Mucosa of descending colon (tissue), 3 donors: ENCODE measurements at regions not wholly inside any gene's neighbourhood (a gene's known extent, or its start where the extent isn't known, plus 50 kb on each side); places are given as distances from the start of the nearest gene placed in this dataset.

Experiments
- ATAC-seq: fragments of 200-7000 bp; cut with Tn5 transposase; one replicate; pipeline ENCODE4 v1.9.1; 2020; ENCODE audit warnings: mild to moderate bottlenecking, moderate library complexity
- DNase-seq, 3 donors: peaks; one replicate each; pipeline ENCODE4 v3.0.0-alpha.2; 2020
- H3K36me3 ChIP-seq: fragments of 200-600 bp; one replicate; pipeline ENCODE4 v1.8.0; 2021; ENCODE audit warnings: low read depth, mild to moderate bottlenecking
- H3K4me1 ChIP-seq: fragments of 200-600 bp; one replicate; pipeline ENCODE4 v1.8.0; 2021; ENCODE audit warnings: low read depth, mild to moderate bottlenecking
- H3K4me3 ChIP-seq: fragments of 200-600 bp; one replicate; pipeline ENCODE4 v1.8.0; 2021; ENCODE audit warnings: mild to moderate bottlenecking
- H3K9me3 ChIP-seq: fragments of 200-600 bp; one replicate; pipeline ENCODE4 v1.8.0; 2021; ENCODE audit warnings: mild to moderate bottlenecking
- CTCF ChIP-seq: fragments of 200-600 bp; IDR thresholded peaks from one replicate; pipeline ENCODE4 v1.8.0; 2022; ENCODE audit warnings: antibody characterized with exemption, mild to moderate bottlenecking
- intact Hi-C, 2 donors: fragments of 100-400 bp; cut with DNase I in 1 of 2; cut with micrococcal nuclease in 1 of 2; formaldehyde crosslinking; loops; one replicate each; pipeline versions ENCODE4 v1.11.0 to v1.11.1; 2022; cut with DNase I, micrococcal nuclease
- donor health status: DM: no; HTN: no; CAD: no; lungs with moderate emphysema.
- donor health status: DM: no; HTN: no; CAD: no.
- donor health status: DM: no; HTN: yes; CAD: no.

DNA sequence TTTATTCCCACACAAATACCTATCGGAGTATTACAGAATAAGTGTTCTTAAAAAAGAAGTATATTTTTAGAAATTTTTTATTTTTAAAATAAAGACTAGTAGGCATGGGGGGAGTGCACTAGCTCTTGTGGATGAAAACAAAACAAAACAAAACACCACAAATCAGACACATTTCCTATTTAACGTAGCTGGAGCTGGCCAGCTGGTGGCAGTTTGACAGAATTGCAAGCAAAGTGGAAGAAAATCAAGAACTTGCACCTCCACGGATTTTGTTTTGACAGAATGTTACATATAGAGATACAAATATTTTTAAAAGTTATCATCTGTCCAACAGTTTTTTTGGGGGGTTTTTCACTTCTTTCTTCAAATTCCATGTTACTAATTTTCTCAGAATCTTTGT is 63.6 kb upstream of the SNRPB2 start:
- Histone ChIP-seq H3K9me3 (no peaks in the 10 kb centered on the region), H3K4me1 (no peaks in the 10 kb centered on the region), H3K36me3 (no peaks in the 10 kb centered on the region), H3K4me3 (no peak overlapping the region)
- no peak for TF ChIP-seq CTCF
- ATAC-seq (no peak), DNase-seq (no peak)
- intact Hi-C loops, result no loop called here

- Histone ChIP-seq H3K9me3 (no peaks in the 10 kb centered on the region), H3K4me3 (no peak overlapping the region), H3K36me3 (no peaks in the 10 kb centered on the region), H3K4me1 (no peaks in the 10 kb centered on the region)
- intact Hi-C loops, result no loop called here
- no peak for TF ChIP-seq CTCF
- DNase-seq, result no peak
- ATAC-seq, result no peak
Observed at GRCh38 chr20:16664020-16664419, 65.8 kb upstream of the SNRPB2 start.

GRCh38 chr20:16662467-16662866 is 67.4 kb upstream of the SNRPB2 start:
- intact Hi-C loops, result no loop called here
- no peak for TF ChIP-seq CTCF
- DNase-seq, result no peak
- Histone ChIP-seq H3K9me3 (no peaks in the 10 kb centered on the region), H3K36me3 (no peaks in the 10 kb centered on the region), H3K4me3 (no peak overlapping the region), H3K4me1 (no peaks in the 10 kb centered on the region)
- no peak for ATAC-seq

DNA sequence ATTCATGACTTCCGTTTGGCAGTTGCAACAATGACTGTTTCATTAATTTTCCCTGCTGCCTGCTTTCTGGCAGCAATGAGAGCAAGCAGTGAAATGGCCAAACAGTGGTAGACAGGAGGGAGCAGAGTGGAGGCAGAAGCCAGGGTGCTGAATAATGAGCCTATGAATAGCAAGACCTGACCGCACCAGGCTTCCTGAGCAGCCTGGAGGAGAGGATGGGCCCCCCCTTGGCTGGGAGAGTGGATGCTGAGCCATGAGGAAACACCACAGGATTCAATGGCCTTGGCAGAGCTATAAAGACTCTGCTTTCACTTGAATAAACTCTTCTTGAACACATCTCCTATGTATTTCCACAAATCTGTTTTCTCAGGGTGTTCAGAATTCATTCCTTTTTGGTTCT is 68.1 kb upstream of the SNRPB2 start:
- intact Hi-C loops, result no loop called here
- TF ChIP-seq CTCF, result no peak
- no peak for DNase-seq
- no peaks in the 10 kb centered on the region for H3K36me3 ChIP-seq
- H3K9me3 ChIP-seq, result no peaks in the 10 kb centered on the region
- no peak for ATAC-seq
- H3K4me1 ChIP-seq, result no peaks in the 10 kb centered on the region
- no peak overlapping the region for H3K4me3 ChIP-seq

DNA sequence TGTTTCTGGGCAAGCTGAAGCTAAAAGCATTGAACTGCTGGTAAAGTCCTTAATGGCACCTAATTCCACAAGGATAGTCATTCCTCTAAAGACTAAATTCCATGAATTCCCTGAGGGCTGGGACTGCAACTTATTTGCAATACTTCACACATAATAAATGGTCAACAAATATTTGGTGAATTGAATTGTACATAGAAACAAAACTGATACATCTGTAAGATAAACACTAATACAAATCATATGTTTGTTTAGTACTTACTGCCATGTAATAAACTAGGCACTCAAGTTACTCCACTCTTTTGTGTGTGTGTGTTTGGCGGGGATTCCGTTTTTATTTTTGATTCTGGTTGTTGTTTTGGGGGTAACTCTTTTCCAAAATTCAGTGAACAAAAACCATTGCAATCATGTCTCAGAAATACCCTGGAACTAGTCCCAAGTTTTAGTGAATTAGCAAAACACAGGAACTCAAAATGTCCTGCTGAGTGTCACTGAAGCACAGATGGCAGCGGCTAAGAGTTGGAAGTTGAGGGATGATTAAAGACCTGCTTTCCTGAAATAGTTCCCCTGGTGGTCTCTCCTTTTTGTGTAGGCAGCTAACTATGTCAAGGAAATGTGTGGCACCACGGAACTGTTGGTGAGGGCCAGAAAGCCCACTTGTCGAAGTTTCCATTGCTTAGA is 74.8 kb upstream of the SNRPB2 start:
- Histone ChIP-seq H3K9me3 (no peaks in the 10 kb centered on the region), H3K36me3 (no peaks in the 10 kb centered on the region), H3K4me3 (no peak overlapping the region), H3K4me1 (no peaks in the 10 kb centered on the region)
- no peak for TF ChIP-seq CTCF
- ATAC-seq (no peak), DNase-seq (no peak)
- intact Hi-C loops, result no loop called here

- intact Hi-C loops, result no loop called here
- Histone ChIP-seq H3K36me3 (no peaks in the 10 kb centered on the region), H3K9me3 (no peaks in the 10 kb centered on the region), H3K4me1 (no peaks in the 10 kb centered on the region), H3K4me3 (no peak overlapping the region)
- no peak for ATAC-seq
- no peak for DNase-seq
- no peak for TF ChIP-seq CTCF
Observed at GRCh38 chr20:16653266-16653665, 76.6 kb upstream of the SNRPB2 start.
